SKM-1 (cell line): ENCODE measurements at regions not wholly inside any gene's neighbourhood (a gene's known extent, or its start where the extent isn't known, plus 50 kb on each side); places are given as distances from the start of the nearest gene placed in this dataset.
"Not testable (repeated sequence)": the region's sequence is repeated elsewhere in the genome, so short reads cannot be mapped to it uniquely, and the experiment has no call there.

Source experiments
- DNase-seq: peaks from one replicate; lab custom pipeline; 2025; ENCODE audit not compliant: unreplicated experiment; lab: John Stamatoyannopoulos, UW

- DNase-seq: not testable (repeated sequence)
Measured at GRCh38 chr18:30839056-30839561, 203.4 kb downstream of the DSC3 start.

- no peak for DNase-seq
Measured at GRCh38 chr18:30828700-30829099, 213.8 kb downstream of the DSC3 start.

GRCh38 chr18:30819619-30820018 lies 222.9 kb downstream of the DSC3 start:
- no peak for DNase-seq

- DNase-seq: no peak
Measured at GRCh38 chr18:30814446-30814845, 228.1 kb downstream of the DSC3 start.

GRCh38 chr18:30811580-30811979 lies 231.0 kb downstream of the DSC3 start:
- no peak for DNase-seq

- DNase-seq: no peak
Measured at GRCh38 chr18:30810580-30810979, 232.0 kb downstream of the DSC3 start.

GRCh38 chr18:30806823-30807222 lies 235.7 kb downstream of the DSC3 start:
- DNase-seq: no peak

- DNase-seq: no peak
Measured at GRCh38 chr18:30800800-30801199, 241.7 kb downstream of the DSC3 start.

GRCh38 chr18:30792051-30792450 lies 250.5 kb downstream of the DSC3 start:
- no peak for DNase-seq

GRCh38 chr18:30788411-30788991 lies 254.0 kb downstream of the DSC3 start:
- DNase-seq: not testable (repeated sequence)

- no peak for DNase-seq
Measured at GRCh38 chr18:30787410-30787809, 255.1 kb downstream of the DSC3 start.

- DNase-seq: no peak
Measured at GRCh38 chr18:30781601-30782000, 260.9 kb downstream of the DSC3 start.

GRCh38 chr18:30775629-30776028 lies 266.9 kb downstream of the DSC3 start:
- no peak for DNase-seq

- DNase-seq: not testable (repeated sequence)
Measured at GRCh38 chr18:30772170-30772569, 270.4 kb downstream of the DSC3 start.

GRCh38 chr18:30766053-30766452 lies 276.5 kb downstream of the DSC3 start:
- DNase-seq: no peak

GRCh38 chr18:30765247-30765646 lies 277.3 kb downstream of the DSC3 start:
- DNase-seq: no peak

GRCh38 chr18:30763902-30764350 lies 278.6 kb downstream of the DSC3 start:
- DNase-seq: no peak

- DNase-seq: no peak
Measured at GRCh38 chr18:30754846-30755245, 287.7 kb downstream of the DSC3 start.

GRCh38 chr18:30748541-30748940 lies 294.0 kb downstream of the DSC3 start:
- peak; percentile 66 for DNase-seq

GRCh38 chr18:30746224-30746623 lies 296.3 kb downstream of the DSC3 start:
- no peak for DNase-seq

- DNase-seq: no peak
Measured at GRCh38 chr18:30743033-30743432, 299.5 kb downstream of the DSC3 start.

- DNase-seq: no peak
Measured at GRCh38 chr18:30730915-30731314, 311.6 kb downstream of the DSC3 start.

GRCh38 chr18:30727849-30728248 lies 314.7 kb downstream of the DSC3 start:
- no peak for DNase-seq
